HepG2 (cell line): ENCODE measurements at regions not wholly inside any gene's neighbourhood (a gene's known extent, or its start where the extent isn't known, plus 50 kb on each side); places are given as distances from the start of the nearest gene placed in this dataset.

ENCODE experiments used
- CC2D1A ChIP-seq: sonication (generic); formaldehyde crosslinking; IDR thresholded peaks from 2 replicates; pipeline ENCODE4 v1.8.1; 2023; ENCODE audit warnings: mild to moderate bottlenecking, missing genetic modification reagents
- CEBPB ChIP-seq: IDR thresholded peaks from 2 replicates; pipeline ENCODE4 v1.6.1; 2011; ENCODE audit warnings: low read depth, low read length, improper control_type of control experiment, borderline replicate concordance
- FOSL2 ChIP-seq: sonication (generic); formaldehyde crosslinking; IDR thresholded peaks from 2 replicates; pipeline ENCODE4 v1.4.0; 2020; ENCODE audit warnings: missing genetic modification reagents
- GATAD2A ChIP-seq: IDR thresholded peaks from 2 replicates; pipeline ENCODE4 v1.6.1; 2016
- KDM1A ChIP-seq: IDR thresholded peaks from 2 replicates; pipeline ENCODE4 v1.6.1; 2016; ENCODE audit warnings: missing compliant biosample characterization
- MYC ChIP-seq: sonication (generic); formaldehyde crosslinking; IDR thresholded peaks from 2 replicates; pipeline ENCODE4 v1.9.0; 2021; ENCODE audit warnings: missing genetic modification reagents, borderline replicate concordance
- NONO ChIP-seq, 2 experiments: fragments of 450-650 bp in 1 of 2; sonication (generic) in 1 of 2; formaldehyde crosslinking in 1 of 2; IDR thresholded peaks in 1 of 2; conservative IDR thresholded peaks in 1 of 2; 2 replicates each; pipeline versions ENCODE4 v1.6.1 to v1.8.0; 2017 to 2022; ENCODE audit warnings: mild to moderate bottlenecking in 1 of 2, missing genetic modification reagents in 1 of 2, moderate library complexity in 1 of 2
- NR2F6 ChIP-seq, 2 experiments: IDR thresholded peaks; 2 replicates each; pipeline ENCODE4 v1.6.1; 2016; ENCODE audit warnings: antibody characterized with exemption in 1 of 2, mild to moderate bottlenecking in 1 of 2
- PCBP1 ChIP-seq: fragments of 200-400 bp; formaldehyde crosslinking; IDR thresholded peaks from 2 replicates; pipeline ENCODE4 v1.6.1; 2017; ENCODE audit warnings: mild to moderate bottlenecking, low read depth, low read length, borderline replicate concordance
- PHF21A ChIP-seq: sonication (generic); formaldehyde crosslinking; IDR thresholded peaks from 2 replicates; pipeline ENCODE4 v1.5.0; 2020; ENCODE audit warnings: mild to moderate bottlenecking, missing genetic modification reagents
- SMC3 ChIP-seq: IDR thresholded peaks from 2 replicates; pipeline ENCODE4 v1.6.1; 2011; ENCODE audit warnings: low read length, improper control_type of control experiment
- SPEN ChIP-seq: sonication (generic); formaldehyde crosslinking; IDR thresholded peaks from 2 replicates; pipeline ENCODE4 v1.5.1; 2020; ENCODE audit warnings: low read depth, mild to moderate bottlenecking, missing genetic modification reagents
- TCF7 ChIP-seq: sonication (generic); IDR thresholded peaks from 2 replicates; pipeline ENCODE4 v1.6.1; 2016; ENCODE audit warnings: antibody characterized with exemption, low read depth
- TRIM24 ChIP-seq: sonication (generic); formaldehyde crosslinking; IDR thresholded peaks from 2 replicates; pipeline ENCODE4 v1.8.0; 2022; ENCODE audit warnings: mild to moderate bottlenecking, missing genetic modification reagents
- ZMYM2 ChIP-seq: sonication (generic); formaldehyde crosslinking; IDR thresholded peaks from 2 replicates; pipeline ENCODE4 v1.8.0; 2022; ENCODE audit warnings: mild to moderate bottlenecking, missing genetic modification reagents
- ZNF124 ChIP-seq: sonication (generic); formaldehyde crosslinking; IDR thresholded peaks from 2 replicates; pipeline ENCODE4 v1.4.0; 2020; ENCODE audit warnings: missing genetic modification reagents
- ZNF570 ChIP-seq: sonication (generic); formaldehyde crosslinking; IDR thresholded peaks from 2 replicates; pipeline ENCODE4 v1.4.0; 2020; ENCODE audit warnings: mild to moderate bottlenecking, missing genetic modification reagents, borderline replicate concordance
- ZNF788 ChIP-seq: sonication (generic); formaldehyde crosslinking; IDR thresholded peaks from 2 replicates; pipeline ENCODE4 v1.5.0; 2020; ENCODE audit warnings: mild to moderate bottlenecking, missing genetic modification reagents, borderline replicate concordance
- ZNF883 ChIP-seq: sonication (generic); formaldehyde crosslinking; IDR thresholded peaks from 2 replicates; pipeline ENCODE4 v1.5.1; 2020; ENCODE audit warnings: mild to moderate bottlenecking, missing genetic modification reagents; ENCODE audit errors: not compliant biosample characterization
- TF ChIP-seq, protein P1 (sequence below): sonication (generic); formaldehyde crosslinking; IDR thresholded peaks from 2 replicates; pipeline ENCODE4 v1.4.0; 2020; ENCODE audit warnings: mild to moderate bottlenecking, missing genetic modification reagents
- TF ChIP-seq, protein P2 (sequence below): sonication (generic); formaldehyde crosslinking; IDR thresholded peaks from 2 replicates; pipeline ENCODE4 v1.4.0; 2020; ENCODE audit warnings: missing genetic modification reagents
- TF ChIP-seq, protein P3 (sequence below): IDR thresholded peaks from 2 replicates; pipeline ENCODE4 v1.6.1; 2016; ENCODE audit warnings: low read depth, missing genetic modification reagents, missing compliant biosample characterization

DNA sequence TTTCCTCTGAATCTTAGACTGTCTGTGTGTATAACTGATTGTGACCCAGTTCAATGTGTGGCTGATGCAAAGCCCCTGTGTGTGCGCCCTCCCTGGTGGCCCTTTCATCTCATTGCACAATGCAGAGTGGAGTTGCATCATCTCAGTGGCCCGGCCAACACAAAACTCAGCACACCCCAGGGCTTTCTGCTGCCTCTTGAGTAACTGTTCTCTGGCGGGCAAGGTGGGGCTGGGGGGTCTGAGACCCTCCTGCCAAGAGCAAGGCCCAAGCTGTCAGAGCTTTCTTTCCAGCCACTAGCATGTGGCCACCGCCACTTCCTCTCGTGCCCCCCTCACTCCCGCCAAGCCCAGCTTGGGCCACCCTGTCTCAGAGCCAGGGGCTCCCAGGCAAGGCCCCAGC lies 80.7 kb upstream of the ALDH1L1 start (continued):
- TF ChIP-seq, protein P1, sequence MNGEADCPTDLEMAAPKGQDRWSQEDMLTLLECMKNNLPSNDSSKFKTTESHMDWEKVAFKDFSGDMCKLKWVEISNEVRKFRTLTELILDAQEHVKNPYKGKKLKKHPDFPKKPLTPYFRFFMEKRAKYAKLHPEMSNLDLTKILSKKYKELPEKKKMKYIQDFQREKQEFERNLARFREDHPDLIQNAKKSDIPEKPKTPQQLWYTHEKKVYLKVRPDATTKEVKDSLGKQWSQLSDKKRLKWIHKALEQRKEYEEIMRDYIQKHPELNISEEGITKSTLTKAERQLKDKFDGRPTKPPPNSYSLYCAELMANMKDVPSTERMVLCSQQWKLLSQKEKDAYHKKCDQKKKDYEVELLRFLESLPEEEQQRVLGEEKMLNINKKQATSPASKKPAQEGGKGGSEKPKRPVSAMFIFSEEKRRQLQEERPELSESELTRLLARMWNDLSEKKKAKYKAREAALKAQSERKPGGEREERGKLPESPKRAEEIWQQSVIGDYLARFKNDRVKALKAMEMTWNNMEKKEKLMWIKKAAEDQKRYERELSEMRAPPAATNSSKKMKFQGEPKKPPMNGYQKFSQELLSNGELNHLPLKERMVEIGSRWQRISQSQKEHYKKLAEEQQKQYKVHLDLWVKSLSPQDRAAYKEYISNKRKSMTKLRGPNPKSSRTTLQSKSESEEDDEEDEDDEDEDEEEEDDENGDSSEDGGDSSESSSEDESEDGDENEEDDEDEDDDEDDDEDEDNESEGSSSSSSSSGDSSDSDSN = 0 out of 2 replicates have a peak, but pooled peaks have one; percentile 32
- TF ChIP-seq NONO (IDR thresholded peaks at IDR 0.05) (no peak), NONO (CRISPR knock-in tag; conservative IDR thresholded peaks at IDR 0.05) (peak; percentile 36; the same call in 1 of the 2 replicates), TRIM24 (CRISPR knock-in tag) (peak; percentile 80; the same call in 1 of the 2 replicates), MYC (CRISPR knock-in tag) (peak; percentile 42; the same call in 1 of the 2 replicates), TCF7 (peak; percentile 76), SPEN (CRISPR knock-in tag) (0 out of 2 replicates have a peak, but pooled peaks have one; percentile 40), FOSL2 (CRISPR knock-in tag) (peak; percentile 63), ZNF570 (CRISPR knock-in tag) (no peak), PCBP1 (no peak), PHF21A (CRISPR knock-in tag) (no peak), ZNF124 (CRISPR knock-in tag) (0 out of 2 replicates have a peak, but pooled peaks have one; percentile 44), SMC3 (peak; percentile 25; the same call in 1 of the 2 replicates), ZNF788 (CRISPR knock-in tag) (peak; percentile 18; the same call in 1 of the 2 replicates), CC2D1A (CRISPR knock-in tag) (no peak), ZNF883 (CRISPR knock-in tag) (peak; percentile 41), ZMYM2 (CRISPR knock-in tag) (no peak), GATAD2A (CRISPR knock-in tag) (peak; percentile 83), CEBPB (peak; percentile 100), KDM1A (0 out of 2 replicates have a peak, but pooled peaks have one; percentile 18), NR2F6 (IDR thresholded peaks at IDR 0.05) (0 out of 2 replicates have a peak, but pooled peaks have one; percentile 37), NR2F6 (CRISPR knock-in tag; IDR thresholded peaks at IDR 0.05) (peak; percentile 62; the same call in 1 of the 2 replicates)
- TF ChIP-seq, protein P2, sequence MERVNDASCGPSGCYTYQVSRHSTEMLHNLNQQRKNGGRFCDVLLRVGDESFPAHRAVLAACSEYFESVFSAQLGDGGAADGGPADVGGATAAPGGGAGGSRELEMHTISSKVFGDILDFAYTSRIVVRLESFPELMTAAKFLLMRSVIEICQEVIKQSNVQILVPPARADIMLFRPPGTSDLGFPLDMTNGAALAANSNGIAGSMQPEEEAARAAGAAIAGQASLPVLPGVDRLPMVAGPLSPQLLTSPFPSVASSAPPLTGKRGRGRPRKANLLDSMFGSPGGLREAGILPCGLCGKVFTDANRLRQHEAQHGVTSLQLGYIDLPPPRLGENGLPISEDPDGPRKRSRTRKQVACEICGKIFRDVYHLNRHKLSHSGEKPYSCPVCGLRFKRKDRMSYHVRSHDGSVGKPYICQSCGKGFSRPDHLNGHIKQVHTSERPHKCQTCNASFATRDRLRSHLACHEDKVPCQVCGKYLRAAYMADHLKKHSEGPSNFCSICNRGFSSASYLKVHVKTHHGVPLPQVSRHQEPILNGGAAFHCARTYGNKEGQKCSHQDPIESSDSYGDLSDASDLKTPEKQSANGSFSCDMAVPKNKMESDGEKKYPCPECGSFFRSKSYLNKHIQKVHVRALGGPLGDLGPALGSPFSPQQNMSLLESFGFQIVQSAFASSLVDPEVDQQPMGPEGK = peak; percentile 91
- TF ChIP-seq, protein P3, sequence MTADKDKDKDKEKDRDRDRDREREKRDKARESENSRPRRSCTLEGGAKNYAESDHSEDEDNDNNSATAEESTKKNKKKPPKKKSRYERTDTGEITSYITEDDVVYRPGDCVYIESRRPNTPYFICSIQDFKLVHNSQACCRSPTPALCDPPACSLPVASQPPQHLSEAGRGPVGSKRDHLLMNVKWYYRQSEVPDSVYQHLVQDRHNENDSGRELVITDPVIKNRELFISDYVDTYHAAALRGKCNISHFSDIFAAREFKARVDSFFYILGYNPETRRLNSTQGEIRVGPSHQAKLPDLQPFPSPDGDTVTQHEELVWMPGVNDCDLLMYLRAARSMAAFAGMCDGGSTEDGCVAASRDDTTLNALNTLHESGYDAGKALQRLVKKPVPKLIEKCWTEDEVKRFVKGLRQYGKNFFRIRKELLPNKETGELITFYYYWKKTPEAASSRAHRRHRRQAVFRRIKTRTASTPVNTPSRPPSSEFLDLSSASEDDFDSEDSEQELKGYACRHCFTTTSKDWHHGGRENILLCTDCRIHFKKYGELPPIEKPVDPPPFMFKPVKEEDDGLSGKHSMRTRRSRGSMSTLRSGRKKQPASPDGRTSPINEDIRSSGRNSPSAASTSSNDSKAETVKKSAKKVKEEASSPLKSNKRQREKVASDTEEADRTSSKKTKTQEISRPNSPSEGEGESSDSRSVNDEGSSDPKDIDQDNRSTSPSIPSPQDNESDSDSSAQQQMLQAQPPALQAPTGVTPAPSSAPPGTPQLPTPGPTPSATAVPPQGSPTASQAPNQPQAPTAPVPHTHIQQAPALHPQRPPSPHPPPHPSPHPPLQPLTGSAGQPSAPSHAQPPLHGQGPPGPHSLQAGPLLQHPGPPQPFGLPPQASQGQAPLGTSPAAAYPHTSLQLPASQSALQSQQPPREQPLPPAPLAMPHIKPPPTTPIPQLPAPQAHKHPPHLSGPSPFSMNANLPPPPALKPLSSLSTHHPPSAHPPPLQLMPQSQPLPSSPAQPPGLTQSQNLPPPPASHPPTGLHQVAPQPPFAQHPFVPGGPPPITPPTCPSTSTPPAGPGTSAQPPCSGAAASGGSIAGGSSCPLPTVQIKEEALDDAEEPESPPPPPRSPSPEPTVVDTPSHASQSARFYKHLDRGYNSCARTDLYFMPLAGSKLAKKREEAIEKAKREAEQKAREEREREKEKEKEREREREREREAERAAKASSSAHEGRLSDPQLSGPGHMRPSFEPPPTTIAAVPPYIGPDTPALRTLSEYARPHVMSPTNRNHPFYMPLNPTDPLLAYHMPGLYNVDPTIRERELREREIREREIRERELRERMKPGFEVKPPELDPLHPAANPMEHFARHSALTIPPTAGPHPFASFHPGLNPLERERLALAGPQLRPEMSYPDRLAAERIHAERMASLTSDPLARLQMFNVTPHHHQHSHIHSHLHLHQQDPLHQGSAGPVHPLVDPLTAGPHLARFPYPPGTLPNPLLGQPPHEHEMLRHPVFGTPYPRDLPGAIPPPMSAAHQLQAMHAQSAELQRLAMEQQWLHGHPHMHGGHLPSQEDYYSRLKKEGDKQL (CRISPR knock-in tag) = peak; percentile 33; the same call in 1 of the 2 replicates
